ENCODE measurements at regions not wholly inside any gene's neighbourhood (a gene's known extent, or its start where the extent isn't known, plus 50 kb on each side); places are given as distances from the start of the nearest gene placed in this dataset.

DNA sequence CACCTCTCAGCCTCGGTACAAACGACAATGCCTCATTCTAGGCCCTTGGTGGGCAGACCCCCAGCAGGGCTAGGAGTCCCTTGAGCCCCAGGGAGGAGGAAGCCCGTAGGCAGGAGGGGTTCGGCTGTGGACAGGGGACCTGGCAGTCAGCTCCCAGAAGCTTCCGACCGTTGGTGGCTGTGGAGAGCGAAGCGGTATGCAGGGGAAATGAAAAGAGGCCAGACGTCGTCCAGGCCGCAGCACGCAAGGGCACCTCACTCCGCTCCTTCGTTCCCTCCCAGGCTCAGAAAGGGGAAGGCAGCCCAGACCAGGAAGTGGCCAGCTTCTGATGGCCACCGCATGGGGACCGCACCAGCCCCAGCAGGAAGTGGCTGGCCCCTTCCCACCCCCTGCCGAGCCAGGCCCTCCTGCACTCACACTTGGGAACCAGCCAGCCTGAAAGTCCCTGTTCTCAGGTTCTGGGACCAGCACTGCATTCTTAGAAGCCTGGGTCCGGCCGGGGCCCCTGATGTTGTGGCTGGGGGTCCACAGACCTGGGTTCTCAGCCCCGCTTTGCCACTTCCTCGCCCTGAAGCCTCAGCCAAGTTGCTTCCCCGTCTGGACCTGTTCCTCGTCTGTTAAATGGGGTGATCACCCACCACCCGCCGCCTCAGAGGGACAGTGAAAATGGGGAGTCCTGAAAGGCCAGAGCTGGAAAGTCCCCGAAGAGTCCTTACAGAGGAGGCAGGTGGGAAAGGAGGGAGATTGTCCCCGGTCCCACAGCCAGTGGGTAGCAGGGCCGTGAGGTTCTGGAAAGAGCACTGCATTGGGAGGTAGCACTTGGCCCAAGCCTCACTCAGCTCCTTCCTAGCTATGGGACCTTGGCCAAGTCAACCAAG, 104.0 kb upstream of the RUNX3 start:
- Histone ChIP-seq H3K36me3 (replicated peaks; ENCODE audit: insufficient read depth, low read depth) (no peaks in the 10 kb centered on the region), H3K4me1 (ENCODE audit: insufficient read depth) (no peaks in the 10 kb centered on the region), H2AFZ (no peak overlapping the region), H3K4me3 (no peak overlapping the region), H3K9me3 (ENCODE audit: low read depth) (no peaks in the 10 kb centered on the region), H3K79me2 (no peaks in the 10 kb centered on the region), H3K4me2 (no peak overlapping the region), H4K20me1 (ENCODE audit: insufficient read depth, poor library complexity, severe bottlenecking) (no peaks in the 10 kb centered on the region), H3K27ac (no peak overlapping the region), H3K27me3 (no peaks in the 10 kb centered on the region), H3K9me2 (replicated peaks; ENCODE audit: insufficient read depth) (no peaks in the 10 kb centered on the region)
- WGBS (ENCODE audit: low lambda C conversion rate, missing lambda C conversion rate) = 81% methylated on average over 28 of the region's 28 CpGs
- no peak for DNase-seq (ENCODE audit: low spot score)
- TF ChIP-seq, protein P1, sequence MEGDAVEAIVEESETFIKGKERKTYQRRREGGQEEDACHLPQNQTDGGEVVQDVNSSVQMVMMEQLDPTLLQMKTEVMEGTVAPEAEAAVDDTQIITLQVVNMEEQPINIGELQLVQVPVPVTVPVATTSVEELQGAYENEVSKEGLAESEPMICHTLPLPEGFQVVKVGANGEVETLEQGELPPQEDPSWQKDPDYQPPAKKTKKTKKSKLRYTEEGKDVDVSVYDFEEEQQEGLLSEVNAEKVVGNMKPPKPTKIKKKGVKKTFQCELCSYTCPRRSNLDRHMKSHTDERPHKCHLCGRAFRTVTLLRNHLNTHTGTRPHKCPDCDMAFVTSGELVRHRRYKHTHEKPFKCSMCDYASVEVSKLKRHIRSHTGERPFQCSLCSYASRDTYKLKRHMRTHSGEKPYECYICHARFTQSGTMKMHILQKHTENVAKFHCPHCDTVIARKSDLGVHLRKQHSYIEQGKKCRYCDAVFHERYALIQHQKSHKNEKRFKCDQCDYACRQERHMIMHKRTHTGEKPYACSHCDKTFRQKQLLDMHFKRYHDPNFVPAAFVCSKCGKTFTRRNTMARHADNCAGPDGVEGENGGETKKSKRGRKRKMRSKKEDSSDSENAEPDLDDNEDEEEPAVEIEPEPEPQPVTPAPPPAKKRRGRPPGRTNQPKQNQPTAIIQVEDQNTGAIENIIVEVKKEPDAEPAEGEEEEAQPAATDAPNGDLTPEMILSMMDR (IDR thresholded peaks at IDR 0.05; ENCODE audit: poor library complexity) = no peak

DNA sequence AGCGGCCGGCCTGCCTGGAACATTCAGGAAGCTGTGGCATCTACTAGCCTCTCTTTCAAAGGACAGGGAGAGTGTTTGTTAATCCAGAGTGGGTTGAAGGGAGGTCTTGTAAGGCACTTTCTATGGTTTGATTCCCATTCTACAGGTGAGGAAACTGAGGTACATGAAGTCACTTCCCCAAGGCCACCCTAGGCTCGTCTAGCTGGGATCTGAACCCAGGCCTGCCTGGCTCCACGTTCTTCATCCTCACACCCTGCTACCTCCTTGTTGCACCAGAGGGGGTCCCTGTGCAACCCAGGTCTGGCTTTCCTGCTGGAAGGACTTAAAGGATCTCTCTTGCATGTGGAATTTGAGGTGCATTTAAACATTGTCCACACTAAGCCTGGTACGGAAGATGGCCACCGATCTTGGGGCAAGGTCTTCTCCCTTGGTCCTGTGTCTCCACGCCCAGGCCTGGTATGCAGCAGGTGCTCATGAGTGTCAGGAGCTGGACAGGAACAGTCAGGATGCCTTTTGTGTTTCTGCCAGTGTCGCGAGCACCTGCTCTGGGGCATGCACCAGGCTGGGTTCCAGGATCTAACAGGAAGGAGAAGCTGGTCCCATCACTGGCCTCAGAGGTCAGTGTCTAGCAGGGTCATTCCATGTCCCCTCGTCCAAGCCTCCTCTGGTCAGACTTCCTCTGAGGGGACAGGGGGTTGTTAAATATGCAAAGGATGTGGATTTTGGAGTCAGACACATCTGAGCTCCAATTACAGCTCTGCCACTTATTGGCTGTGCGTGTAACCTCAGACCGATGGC, 103.2 kb upstream of the RUNX3 start:
- H2AFZ ChIP-seq = no peak overlapping the region
- H3K9me3 ChIP-seq (ENCODE audit: low read depth) = no peaks in the 10 kb centered on the region
- H3K4me2 ChIP-seq = no peak overlapping the region
- DNase-seq (ENCODE audit: low spot score) = no peak
- no peaks in the 10 kb centered on the region for H3K27me3 ChIP-seq
- no peaks in the 10 kb centered on the region for H3K79me2 ChIP-seq
- H3K4me1 ChIP-seq (ENCODE audit: insufficient read depth) = no peaks in the 10 kb centered on the region
- WGBS (ENCODE audit: low lambda C conversion rate, missing lambda C conversion rate) = 90% methylated on average over 12 of the region's 12 CpGs
- TF ChIP-seq, protein P1 (IDR thresholded peaks at IDR 0.05; ENCODE audit: poor library complexity) = no peak
- TF ChIP-seq EZH2 (IDR thresholded peaks at IDR 0.05; ENCODE audit: borderline replicate concordance) = no peak
- no peak for TF ChIP-seq EZH2phosphoT487 (IDR thresholded peaks at IDR 0.05; ENCODE audit: low read depth, severe bottlenecking, unreplicated experiment)
- no peaks in the 10 kb centered on the region for H3K36me3 ChIP-seq (replicated peaks; ENCODE audit: insufficient read depth, low read depth)
- no peaks in the 10 kb centered on the region for H3K9me2 ChIP-seq (replicated peaks; ENCODE audit: insufficient read depth)
- no peak overlapping the region for H3K27ac ChIP-seq
- H4K20me1 ChIP-seq (ENCODE audit: insufficient read depth, poor library complexity, severe bottlenecking) = no peaks in the 10 kb centered on the region
- no peak overlapping the region for H3K4me3 ChIP-seq

DNA sequence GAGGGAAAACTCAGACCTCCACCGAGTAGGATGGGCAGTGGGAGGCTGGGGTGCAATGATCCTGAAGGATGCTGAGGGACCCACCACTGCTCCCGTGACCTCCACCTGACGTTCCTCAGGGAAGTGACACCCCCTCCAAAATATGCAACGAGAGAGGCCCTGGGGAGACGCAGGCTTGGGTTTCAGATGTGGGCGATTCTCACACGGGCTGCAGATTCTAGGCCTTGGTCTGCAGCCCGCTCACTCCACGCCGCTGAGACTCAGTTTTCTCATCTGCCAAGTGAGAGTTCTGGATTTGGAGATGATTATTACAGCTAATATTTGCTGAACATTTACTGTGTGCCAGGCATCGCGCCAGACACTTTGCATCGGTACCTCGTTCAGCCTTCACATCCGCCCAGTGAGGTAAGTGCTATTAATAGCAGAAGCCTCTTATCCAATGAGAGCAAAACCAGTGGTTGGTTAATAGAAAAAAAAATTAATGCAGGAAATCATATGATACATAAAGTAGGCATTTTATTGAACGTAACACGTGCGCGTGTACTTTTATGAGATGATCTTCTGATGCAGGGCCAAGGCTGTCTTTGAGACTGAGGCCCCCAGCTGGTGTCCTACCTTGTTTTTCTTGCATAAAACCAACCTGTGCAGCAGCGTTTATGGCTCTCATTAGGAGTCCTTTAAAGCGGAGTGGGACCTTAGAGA, 102.0 kb upstream of the RUNX3 start:
- TF ChIP-seq, protein P1 (IDR thresholded peaks at IDR 0.05; ENCODE audit: poor library complexity) = no peak
- TF ChIP-seq EZH2phosphoT487 (IDR thresholded peaks at IDR 0.05; ENCODE audit: low read depth, severe bottlenecking, unreplicated experiment) = no peak
- TF ChIP-seq EZH2 (IDR thresholded peaks at IDR 0.05; ENCODE audit: borderline replicate concordance) = no peak
- Histone ChIP-seq H3K4me3 (no peak overlapping the region), H3K9me2 (replicated peaks; ENCODE audit: insufficient read depth) (no peaks in the 10 kb centered on the region), H2AFZ (no peak overlapping the region), H3K27ac (no peak overlapping the region), H3K79me2 (no peaks in the 10 kb centered on the region), H3K4me2 (no peak overlapping the region), H3K9me3 (ENCODE audit: low read depth) (no peaks in the 10 kb centered on the region), H3K36me3 (replicated peaks; ENCODE audit: insufficient read depth, low read depth) (no peaks in the 10 kb centered on the region), H3K27me3 (no peaks in the 10 kb centered on the region), H4K20me1 (ENCODE audit: insufficient read depth, poor library complexity, severe bottlenecking) (no peaks in the 10 kb centered on the region), H3K4me1 (ENCODE audit: insufficient read depth) (no peaks in the 10 kb centered on the region)
- DNase-seq (ENCODE audit: low spot score) = no peak
- 74% methylated on average over 21 of the region's 21 CpGs for WGBS (ENCODE audit: low lambda C conversion rate, missing lambda C conversion rate)
